DND-41 (cell line): ENCODE measurements at regions not wholly inside any gene's neighbourhood (a gene's known extent, or its start where the extent isn't known, plus 50 kb on each side); places are given as distances from the start of the nearest gene placed in this dataset.

Experiments used
- CTCF ChIP-seq: IDR thresholded peaks from 2 replicates; pipeline ENCODE4 v1.5.1; 2012; ENCODE audit warnings: borderline replicate concordance, low read length, moderate library complexity, mild to moderate bottlenecking; ENCODE audit not compliant: poor library complexity, severe bottlenecking; ENCODE audit errors: extremely low read depth
- EZH2 ChIP-seq: IDR thresholded peaks from 3 replicates; pipeline ENCODE4 v1.6.1; 2012; ENCODE audit warnings: borderline replicate concordance, low read depth, mild to moderate bottlenecking, moderate library complexity, low read length, inconsistent platforms; ENCODE audit not compliant: severe bottlenecking

GRCh38 chr13:76715621-76716020 is 170.6 kb downstream of the KCTD12 start:
- TF ChIP-seq CTCF (no peak), EZH2 (no peak)
